ENCODE measurements at regions not wholly inside any gene's neighbourhood (a gene's known extent, or its start where the extent isn't known, plus 50 kb on each side); places are given as distances from the start of the nearest gene placed in this dataset.

- Histone ChIP-seq H3K27ac (no peak overlapping the region), H3K9me3 (no peaks in the 10 kb centered on the region), H3K4me3 (no peak overlapping the region), H3K4me1 (no peaks in the 10 kb centered on the region), H3K36me3 (no peaks in the 10 kb centered on the region), H3K27me3 (no peaks in the 10 kb centered on the region)
- DNase-seq (no peak), ATAC-seq (no peak)
- 65% methylated on average over 1 of the region's 1 CpG for WGBS (ENCODE audit: insufficient coverage, low coverage, low lambda C conversion rate, missing lambda C conversion rate)
- intact Hi-C loops (cut with DNase I), result no loop called here
- no peak for TF ChIP-seq POLR2A (IDR thresholded peaks at IDR 0.05)
- no peak for TF ChIP-seq CTCF (IDR thresholded peaks at IDR 0.05)
Observed at GRCh38 chr20:4299216-4299615, 50.1 kb upstream of the ADRA1D start.

Data from right lobe of liver (tissue), 6 donors.